Lung microvascular endothelial cell (primary cell): ENCODE measurements at regions not wholly inside any gene's neighbourhood (a gene's known extent, or its start where the extent isn't known, plus 50 kb on each side); places are given as distances from the start of the nearest gene placed in this dataset.

Experiments used
- DNase-seq, 2 donors: peaks; one replicate each; pipeline versions ENCODE4 v3.0.0 to v3.0.0-alpha.2; 2010; ENCODE audit warnings: low read depth in 2 of 2

- no peak for DNase-seq
Observed at GRCh38 chr12:34372003-34372402, 349.7 kb downstream of the ALG10 start.

GRCh38 chr12:34373926-34374325 is 351.6 kb downstream of the ALG10 start:
- DNase-seq, result no peak

DNA sequence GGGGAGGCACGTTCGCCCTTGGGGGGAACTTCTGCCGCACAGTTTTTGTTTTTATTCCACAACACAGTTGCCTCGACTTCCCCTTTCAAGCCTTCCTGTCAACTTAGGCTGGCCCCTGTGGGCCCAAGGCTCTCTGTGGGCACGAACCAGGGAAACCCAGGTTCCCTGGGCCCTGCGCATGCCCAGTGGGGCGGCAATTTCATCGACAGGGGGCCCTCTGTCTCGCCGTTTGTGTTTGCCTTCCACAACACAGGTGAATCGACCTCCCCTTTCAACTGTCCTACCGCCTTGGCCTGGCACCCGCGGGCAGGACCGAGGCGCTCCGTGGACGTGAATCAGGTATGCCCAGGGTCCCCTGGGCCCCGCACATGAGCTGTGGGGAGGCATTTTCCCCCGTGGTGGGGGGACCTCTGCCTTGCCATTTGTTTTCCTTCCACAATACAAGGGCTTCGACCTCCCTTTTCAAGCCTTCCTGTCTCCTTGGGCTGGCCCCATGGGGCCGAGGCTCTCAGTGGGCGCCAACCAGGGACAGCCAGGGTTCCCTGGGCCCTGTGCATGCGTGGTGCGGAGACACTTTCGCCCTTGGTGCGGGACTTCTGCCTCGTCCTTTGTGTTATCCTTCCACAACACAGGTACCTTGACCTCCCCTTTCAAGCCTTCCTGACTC is 354.0 kb downstream of the ALG10 start:
- DNase-seq, result no peak

DNA sequence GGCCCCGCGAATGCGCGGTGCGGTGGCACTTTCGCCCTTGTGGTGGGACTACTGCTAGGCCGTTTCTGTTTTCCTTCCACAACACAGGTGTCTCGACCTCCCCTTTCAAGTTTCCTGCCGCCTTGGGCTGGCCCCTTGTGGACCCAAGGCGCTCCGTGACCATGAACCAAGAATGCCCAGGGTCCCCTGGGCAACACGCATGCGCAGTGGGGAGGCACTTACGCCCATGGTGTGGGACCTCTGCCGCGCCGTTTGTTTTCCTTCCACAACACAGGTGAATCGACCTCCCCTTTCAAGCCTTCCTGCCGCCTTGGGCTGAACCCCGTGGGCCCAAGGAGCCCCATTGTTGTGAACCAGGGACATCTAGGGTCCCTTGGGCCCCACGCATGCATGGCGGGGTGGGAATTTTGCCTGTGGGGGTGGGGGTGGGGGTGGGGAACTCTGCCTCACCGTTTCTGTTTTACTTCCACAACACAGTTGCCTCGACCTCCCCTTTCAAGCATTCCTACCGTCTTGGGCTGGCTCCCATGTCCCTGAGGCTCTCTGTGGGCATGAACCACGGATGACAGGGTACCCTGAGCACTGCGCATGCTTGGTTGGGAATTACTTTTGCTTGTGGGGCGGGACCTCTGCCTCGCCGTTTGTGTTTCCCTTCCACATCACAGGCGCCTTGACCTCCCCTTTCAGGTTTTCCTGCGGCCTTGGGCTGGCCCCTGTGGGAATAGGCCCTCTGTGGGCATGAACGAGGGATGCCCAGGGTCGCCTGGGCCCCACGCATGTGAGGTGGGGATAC is 355.1 kb downstream of the ALG10 start:
- no peak for DNase-seq

DNA sequence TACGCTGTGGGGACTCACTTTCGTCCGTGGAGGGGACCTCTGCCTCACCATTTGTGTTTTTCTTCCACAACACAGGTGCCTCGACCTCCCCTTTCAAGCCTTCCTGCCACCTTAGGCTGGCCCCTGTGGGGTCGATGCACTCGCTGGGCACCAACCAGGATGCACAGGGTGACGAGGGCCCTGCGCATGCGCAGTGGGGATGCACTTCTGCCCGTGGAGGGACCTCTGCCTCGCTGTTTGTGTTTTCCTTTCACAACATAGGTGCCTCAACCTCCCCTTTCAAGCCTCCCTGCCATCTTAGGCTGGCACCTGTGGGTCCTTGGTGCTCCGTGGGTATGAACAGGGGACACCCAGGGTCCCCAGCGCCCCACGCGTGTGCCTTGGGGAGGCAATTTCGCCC is 356.8 kb downstream of the ALG10 start:
- no peak for DNase-seq

- DNase-seq, result no peak
Observed at GRCh38 chr12:34384693-34385092, 362.4 kb downstream of the ALG10 start.

DNA sequence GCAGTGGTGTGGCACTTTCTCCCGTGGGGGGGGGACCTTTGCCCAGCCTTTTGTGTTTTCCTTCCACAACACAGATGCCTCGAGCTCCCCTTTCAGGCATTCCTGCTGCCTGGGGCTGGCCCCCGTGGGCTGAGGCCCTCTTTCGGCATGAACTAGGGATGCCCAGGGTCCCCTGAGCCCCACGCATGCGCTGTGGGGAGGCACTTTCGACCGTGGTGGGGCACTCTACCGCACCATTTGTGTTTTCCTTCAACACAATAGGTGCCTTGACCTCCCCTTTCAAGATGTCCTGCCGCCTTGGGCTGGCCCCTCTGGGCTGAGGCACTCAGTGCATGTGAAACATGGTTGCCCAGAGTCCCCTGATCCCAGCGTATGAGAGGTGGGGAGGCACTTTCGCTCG is 363.7 kb downstream of the ALG10 start:
- no peak for DNase-seq

DNA sequence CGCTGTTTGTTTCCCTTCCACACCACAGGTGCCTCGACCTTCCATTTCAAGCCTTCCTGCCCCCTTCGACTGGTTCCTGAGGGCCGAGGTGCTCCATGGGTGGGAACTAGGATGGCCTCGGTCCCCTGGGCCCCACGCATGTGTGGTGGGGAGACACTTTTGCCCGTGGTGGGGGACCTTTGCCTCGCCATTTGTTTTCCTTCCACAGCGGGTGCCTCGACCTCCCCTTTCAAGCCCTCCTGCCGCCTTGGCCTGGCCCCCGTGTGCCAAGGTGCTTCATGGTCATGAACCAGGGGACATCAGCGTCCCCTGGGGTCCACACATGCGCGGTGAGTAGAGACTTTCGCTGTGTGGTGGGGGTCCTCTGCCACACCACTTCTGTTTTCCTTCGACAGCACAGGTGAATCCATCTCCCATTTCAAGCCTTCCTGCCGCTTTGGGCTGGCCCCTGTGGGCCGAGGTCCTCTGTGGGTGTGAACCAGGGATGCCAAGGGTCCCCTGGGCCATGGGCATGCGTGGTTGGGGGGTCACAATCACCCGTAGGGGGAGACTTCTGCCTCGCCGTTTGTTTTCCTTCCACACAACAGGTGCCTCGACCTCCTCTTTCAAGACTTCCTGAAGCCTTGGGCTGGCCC is 364.4 kb downstream of the ALG10 start:
- DNase-seq, result no peak

DNA sequence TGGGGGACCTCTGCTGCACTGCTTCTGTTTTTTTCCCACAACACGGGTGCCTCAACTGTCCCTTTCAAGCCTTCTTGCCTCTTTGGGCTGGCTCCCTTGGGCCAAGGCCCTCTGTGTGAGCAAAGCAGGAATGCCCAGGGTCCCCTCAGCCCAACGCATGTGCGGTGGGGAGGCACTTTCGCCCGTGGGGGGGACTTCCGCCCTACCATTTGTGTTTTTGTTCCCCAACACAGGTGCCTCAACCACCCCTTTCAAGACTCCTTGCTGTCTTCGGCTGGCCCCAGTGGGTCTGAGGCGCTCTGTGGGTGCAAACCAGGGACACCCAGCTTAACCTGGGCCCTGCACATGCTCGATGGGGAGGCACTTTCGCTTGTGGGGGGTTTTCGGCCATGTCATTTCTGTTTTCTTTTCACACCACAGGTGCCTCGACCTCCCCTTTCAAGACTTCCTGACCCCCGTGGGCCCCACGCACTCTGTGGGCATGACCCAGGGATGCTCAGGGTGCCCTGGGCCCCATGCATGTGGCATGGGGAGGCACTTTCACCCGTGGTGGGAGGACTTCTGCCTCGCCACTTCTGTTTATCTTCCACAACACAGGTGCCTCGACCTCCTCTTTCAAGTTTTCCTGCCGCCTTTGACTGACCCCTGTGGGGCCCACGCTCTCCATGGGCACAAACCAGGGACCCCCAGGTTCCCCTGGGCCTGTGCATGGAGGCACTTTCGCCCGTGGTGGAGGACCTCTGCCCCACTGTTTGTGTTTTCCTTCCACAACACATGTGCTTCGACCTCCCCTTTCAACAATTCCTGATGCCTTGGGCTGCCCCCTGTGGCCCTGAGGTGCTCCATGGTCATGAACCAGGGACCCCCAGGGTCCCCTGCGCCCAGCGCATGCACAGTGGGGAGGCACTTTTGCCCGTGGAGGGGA is 365.7 kb downstream of the ALG10 start:
- no peak for DNase-seq

DNA sequence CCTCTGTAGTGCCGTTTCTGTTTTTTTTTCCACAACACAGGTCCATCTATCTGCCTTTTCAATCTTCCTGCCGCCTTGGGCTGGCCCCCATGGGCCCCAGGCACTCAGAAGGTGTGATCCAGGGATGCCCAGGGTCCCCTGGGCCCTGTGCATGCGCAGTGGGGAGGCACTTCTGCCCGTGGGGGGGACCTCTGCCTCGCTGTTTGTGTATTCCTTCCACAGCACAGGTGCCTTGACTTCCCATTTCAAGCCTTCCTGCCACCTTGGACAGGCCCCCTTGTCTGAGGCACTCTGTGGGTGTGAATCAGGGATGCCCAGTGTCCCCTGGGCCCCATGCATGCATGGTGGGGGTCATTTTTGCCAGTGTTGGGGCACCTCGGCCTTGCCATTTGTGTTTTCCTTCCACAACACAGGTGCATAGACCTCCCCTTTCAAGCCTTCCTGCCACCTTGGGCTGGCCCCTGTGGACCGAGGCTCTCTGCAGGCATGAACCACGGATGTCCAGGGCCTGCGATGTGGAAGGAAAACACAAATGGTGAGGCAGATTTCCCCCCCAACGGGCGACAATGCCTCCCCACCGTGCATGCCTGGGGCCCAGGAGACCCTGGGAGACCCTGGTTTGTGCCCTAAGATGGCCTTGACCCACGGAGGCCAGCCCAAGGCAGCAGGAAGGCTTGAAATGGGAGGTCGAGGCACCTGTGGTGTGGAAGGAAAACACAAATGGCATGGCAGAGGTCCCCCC is 366.5 kb downstream of the ALG10 start:
- no peak for DNase-seq

GRCh38 chr12:34389378-34390170 is 367.3 kb downstream of the ALG10 start:
- DNase-seq, result no peak

- DNase-seq, result no peak
Observed at GRCh38 chr12:34390171-34390841, 368.0 kb downstream of the ALG10 start.

- no peak for DNase-seq
Observed at GRCh38 chr12:34390846-34391700, 368.8 kb downstream of the ALG10 start.

- DNase-seq, result no peak
Observed at GRCh38 chr12:34391771-34392581, 369.7 kb downstream of the ALG10 start.

GRCh38 chr12:34392741-34393085 is 370.4 kb downstream of the ALG10 start:
- no peak for DNase-seq

- no peak for DNase-seq
Observed at GRCh38 chr12:34393086-34393820, 371.0 kb downstream of the ALG10 start.

GRCh38 chr12:34393821-34394150 is 371.5 kb downstream of the ALG10 start:
- no peak for DNase-seq
